ENCODE measurements at regions not wholly inside any gene's neighbourhood (a gene's known extent, or its start where the extent isn't known, plus 50 kb on each side); places are given as distances from the start of the nearest gene placed in this dataset.

DNA sequence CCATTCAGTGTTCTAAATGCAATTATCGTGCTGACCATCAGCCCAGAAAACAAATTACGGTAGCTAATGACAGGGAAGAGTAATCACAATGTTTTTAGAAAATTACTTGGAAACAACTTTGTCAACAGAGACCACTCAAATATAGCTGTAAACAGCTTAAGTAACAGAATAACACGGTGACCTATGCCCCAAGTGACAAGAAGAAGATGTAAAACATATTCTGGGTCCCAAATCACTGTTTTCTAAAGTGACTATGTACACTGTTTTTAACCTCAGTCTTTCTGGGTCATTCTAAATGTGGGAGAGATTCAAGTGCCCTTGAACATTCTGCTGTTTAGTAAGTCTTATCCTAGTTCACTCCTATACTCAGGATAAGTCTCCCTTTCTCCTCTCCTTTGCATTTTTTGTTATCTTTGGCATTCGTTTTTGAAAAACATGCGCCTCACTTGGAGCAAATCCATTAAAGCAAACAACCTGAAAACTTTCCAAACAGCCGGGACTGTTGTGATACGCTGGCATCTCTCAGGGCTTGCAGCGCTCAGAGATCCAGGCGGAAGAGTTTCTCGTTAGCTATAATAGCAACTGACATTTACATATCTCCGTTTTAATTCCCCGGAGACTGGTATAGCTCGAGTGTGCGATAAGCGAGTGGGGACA is 114.5 kb upstream of the SOX4 start:
- no peak for DNase-seq

DNA sequence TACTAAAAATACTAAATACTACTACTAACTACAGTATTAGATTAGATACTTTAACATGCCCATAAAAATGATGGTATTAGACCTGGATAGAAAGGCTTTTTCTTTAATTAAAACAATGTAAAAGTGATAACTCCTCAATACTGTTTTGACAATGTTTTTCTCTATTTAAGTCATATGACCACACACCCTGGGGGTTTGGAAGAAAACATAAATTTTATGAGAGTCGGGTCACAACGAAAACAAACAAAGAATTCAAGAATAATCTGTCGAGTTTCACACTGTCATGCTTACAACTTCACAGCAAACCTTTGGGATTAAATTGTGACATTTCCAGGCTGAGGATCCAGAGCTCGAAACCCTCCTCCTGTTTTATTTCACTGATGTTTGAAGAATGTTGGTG is 107.4 kb upstream of the SOX4 start:
- DNase-seq, result no peak

DNA sequence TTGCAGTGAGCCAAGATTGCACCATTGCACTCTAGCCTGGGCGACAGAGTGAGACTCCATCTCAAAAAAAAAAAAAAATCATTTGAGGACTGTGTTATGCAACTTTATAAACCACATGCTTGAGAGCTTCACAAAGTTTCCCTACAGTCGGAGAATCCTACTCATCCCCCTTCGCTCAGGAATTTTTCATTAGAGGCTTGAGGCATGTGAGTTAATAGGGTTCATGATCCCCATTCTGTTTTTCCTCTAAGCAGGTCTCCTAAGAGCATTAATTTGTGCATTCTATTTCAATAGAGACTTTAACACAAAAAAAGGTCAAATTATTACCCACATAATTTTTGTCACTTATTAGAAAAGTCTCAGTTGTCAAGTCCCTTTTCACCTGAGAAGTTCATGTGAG is 103.7 kb upstream of the SOX4 start:
- DNase-seq, result no peak

- DNase-seq, result no peak
Measured at GRCh38 chr6:21491955-21492354, 101.6 kb upstream of the SOX4 start.

DNA sequence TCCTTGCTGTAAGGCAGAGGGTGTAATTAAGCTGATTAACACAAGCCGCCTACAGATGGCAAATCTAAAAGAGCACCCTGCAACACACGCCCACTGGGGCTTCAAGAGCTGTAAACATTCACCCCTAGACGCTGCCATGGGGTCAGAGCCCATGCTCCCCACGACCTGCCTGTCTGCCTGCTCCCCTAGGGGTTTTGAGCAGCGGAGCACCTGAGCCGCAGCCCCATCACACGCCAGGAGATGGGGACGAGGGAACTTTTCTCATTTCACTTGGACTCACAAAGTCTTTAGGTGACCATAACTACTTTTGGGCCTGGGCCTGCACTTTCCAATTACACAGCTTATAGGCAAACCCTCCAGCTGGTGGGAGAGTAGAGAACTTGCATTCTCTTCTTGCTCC is 99.0 kb upstream of the SOX4 start:
- DNase-seq, result no peak

DNA sequence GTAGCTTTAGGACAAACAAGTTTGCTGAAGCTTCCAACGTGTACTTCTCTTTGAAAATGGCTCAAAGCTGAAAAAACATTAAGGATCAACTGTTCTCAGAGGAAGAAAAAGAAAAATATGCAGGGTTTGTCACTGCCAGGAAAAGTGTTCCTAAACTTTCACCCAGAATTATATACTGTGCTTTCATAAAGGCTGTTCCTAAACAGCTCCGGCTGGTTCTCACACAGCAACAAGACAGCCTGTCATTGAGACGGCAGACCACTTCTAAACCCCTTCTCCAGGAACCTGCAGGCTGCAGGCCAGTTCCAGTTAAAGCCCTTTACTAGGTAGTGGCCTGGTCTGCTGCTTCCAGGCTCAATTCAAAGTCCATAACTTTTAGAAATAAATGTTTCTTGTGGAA is 97.4 kb upstream of the SOX4 start:
- DNase-seq, result no peak

DNA sequence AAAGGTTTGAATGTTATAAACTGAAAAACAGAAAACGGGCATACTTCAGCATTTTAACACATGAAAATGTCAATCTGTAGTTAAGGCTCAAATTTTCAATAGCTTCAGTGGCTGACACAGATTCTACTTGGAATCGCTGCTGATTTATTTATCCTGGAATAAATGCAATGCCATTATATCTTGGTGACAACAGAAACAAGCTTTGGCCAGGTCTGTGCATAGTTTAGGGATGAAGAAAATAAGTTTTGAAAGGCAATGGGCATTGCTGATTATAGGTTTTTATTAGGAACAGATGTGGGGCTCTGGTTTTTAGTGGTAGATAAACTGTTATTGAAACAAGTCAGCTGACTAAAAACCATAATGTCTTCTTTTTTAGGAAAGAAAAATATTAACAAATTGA is 96.8 kb upstream of the SOX4 start:
- no peak for DNase-seq

- DNase-seq, result no peak
Measured at GRCh38 chr6:21500314-21501020, 93.1 kb upstream of the SOX4 start.

DNA sequence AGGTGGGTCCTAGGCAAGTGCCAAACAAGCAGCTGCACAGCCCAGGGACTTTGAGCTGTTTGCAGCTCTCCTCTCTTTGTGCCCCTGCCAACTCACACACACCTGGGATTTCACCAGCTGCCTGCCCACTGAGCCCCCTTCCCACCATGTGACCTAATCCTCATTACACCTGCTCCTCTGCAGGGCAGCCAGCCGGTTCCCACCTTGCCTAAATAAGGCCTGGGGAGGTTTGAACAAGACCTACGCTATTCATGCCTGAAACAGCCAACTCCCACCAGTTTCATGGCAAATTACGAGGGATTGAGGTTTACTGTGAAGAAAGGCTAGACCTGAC is 92.6 kb upstream of the SOX4 start:
- DNase-seq, result no peak

- no peak for DNase-seq
Measured at GRCh38 chr6:21501815-21502214, 91.7 kb upstream of the SOX4 start.

DNA sequence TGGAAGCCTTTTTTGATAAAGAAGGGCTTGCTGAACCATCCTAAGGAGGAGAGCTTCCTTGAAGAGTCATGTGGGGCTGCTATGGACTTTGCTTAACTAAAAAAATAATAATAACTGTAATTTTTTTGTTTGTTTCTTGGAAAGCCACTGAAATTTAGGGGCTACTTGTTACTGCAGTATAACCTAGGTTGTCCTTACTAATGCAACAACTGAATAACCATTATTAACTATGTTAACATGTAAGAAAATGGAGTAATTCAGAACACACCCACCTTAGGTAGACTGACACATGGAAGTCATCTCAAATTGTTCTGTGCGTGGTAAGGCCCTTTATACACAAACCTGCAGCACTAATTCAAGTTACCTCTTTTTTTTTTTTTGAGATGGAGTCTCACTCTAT is 90.9 kb upstream of the SOX4 start:
- DNase-seq, result no peak

DNA sequence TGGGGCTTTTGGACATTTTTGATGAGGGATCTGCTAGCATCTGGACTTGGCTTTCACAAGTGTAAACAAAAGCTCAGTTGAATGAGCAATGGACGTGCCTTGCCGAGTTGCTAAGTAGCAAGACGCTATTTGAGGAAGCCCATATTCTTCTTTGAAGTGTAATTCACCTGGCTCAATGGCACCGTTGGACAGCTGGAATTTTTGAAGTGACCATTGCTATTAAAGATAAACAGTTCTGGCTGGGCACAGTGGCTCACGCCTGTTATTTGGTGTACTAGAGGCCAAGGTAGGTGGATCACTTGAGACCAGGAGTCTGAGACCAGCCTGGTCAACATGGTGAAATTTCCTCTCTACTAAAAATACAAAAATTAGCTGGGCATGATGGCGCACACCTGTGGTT is 88.8 kb upstream of the SOX4 start:
- no peak for DNase-seq

GRCh38 chr6:21505574-21505990 is 88.0 kb upstream of the SOX4 start:
- DNase-seq, result no peak

- no peak for DNase-seq
Measured at GRCh38 chr6:21506126-21506525, 87.4 kb upstream of the SOX4 start.

GRCh38 chr6:21507811-21508210 is 85.7 kb upstream of the SOX4 start:
- no peak for DNase-seq

- no peak for DNase-seq
Measured at GRCh38 chr6:21508753-21509152, 84.8 kb upstream of the SOX4 start.

DNA sequence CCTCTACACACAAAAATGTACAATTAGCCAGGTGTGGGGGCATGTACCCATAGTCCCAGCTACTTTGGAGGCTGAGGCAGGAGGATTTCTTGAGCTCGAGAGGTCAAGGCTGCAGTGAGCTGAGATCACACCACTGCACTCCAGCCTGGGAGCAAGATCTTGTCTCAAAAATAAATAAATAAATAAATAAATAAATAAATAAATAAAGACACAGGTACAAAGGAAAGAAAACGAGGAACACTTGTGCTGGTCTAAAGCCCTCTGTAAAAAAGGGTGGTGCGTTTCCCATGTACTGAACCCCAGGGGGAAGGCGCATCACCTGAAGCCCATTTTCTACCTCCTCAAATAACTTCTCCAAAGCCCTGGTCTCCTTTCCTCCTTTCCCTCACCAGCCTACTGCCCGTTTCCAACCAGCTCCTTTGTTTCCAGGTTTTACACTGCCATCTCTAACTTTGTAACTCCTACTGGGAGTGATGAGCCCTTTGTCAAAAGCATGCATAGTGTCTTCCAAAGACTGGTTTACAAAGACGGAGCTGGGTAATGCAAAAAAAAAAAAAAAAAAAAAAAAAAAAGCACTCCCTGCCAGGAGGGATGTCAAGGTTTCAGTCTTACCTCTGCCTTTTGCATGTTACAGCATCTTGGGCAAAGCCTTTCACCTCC is 81.5 kb upstream of the SOX4 start:
- DNase-seq, result no peak

- DNase-seq, result no peak
Measured at GRCh38 chr6:21514288-21514687, 79.3 kb upstream of the SOX4 start.

DNA sequence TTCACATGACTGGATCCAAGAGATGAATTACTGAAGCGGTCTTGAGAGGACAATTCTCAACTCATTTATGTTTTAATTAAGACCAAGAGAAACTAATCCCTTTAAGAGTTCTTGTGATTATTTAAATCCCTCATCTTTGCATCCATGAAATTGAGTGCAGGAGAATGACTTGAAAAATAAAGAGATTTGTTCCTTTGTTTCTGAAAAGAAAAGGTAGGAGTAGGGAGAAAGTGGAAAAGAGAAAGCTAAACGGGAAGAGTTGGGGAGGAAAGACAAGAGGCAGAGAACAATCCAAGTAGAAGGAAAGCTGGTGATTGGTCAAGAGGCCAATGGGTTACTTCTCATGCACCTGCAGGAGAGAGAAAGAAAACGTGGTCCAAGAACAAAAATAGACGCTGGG is 75.2 kb upstream of the SOX4 start:
- no peak for DNase-seq

GRCh38 chr6:21519642-21520041 is 73.9 kb upstream of the SOX4 start:
- no peak for DNase-seq

GRCh38 chr6:21521276-21521675 is 72.3 kb upstream of the SOX4 start:
- DNase-seq, result no peak

GRCh38 chr6:21522143-21522747 is 71.3 kb upstream of the SOX4 start:
- DNase-seq, result no peak

DNA sequence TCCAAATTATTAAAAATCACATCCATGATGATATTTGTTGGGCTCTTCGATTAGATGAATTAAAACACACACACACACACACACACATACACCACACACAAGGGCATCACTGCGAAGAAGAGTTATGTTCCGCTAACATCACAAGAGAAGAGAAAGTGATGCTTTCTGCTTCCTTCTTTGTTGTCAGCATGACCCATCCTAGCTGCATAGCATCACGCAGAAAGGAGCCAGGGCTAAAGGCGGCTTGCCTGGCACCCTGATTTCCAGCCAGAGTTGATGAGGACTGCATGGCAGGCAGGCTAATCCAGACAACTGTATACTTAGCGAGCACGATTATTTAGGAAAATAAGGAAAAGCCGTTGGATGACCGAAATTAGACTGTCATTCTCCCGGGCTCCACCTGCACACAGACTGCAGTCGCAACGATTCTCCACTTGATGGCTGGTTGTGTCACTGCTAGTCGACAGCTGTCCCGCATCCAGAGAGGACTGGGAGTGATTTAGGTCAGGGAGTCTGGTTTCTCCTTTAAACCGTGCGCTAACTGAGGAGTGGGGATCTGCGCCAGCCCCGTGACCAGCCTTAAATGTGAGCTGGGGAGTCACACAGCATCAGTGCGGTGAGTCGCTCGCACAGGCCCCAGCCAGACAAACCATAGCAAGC is 70.6 kb upstream of the SOX4 start:
- no peak for DNase-seq

DNA sequence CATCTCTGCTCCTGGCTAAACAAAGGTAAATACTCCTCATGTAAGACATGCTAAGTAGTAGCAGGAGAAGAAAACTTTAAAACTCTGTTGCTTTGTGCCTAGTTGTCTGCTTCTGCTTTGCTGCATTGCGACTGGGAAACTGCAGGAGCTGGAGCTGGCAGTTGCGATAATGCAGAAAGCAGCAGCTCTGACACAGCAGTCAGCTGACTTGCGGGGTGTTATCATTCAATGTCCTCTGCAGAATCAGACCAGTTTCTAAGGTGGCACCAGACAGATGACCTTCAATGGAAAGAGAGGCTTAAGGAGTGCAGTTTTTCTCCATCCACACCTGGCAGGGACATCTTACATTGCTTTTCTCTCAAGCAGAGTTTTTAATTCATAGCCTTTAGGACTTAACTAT is 69.9 kb upstream of the SOX4 start:
- no peak for DNase-seq

Measured in suppressor macrophage treated with lipopolysaccharide for 1 hour (primary cell).